AG09309 (cell line): ENCODE measurements at regions not wholly inside any gene's neighbourhood (a gene's known extent, or its start where the extent isn't known, plus 50 kb on each side); places are given as distances from the start of the nearest gene placed in this dataset.

ENCODE experiments used
- DNase-seq: peaks from one replicate; pipeline ENCODE4 v3.0.0-alpha.2; 2010; ENCODE audit warnings: low read depth
- H3K4me3 ChIP-seq: 2 replicates; pipeline ENCODE4 v1.5.1; 2011; ENCODE audit warnings: mild to moderate bottlenecking, low read depth, low read length, moderate library complexity; ENCODE audit not compliant: control insufficient read depth
- TF ChIP-seq, protein P1 (sequence below): IDR thresholded peaks from 2 replicates; pipeline ENCODE4 v1.5.1; 2011; ENCODE audit warnings: mild to moderate bottlenecking, low read depth, low read length, inconsistent platforms; ENCODE audit not compliant: insufficient read depth, control insufficient read depth; ENCODE audit errors: missing control alignments

DNA sequence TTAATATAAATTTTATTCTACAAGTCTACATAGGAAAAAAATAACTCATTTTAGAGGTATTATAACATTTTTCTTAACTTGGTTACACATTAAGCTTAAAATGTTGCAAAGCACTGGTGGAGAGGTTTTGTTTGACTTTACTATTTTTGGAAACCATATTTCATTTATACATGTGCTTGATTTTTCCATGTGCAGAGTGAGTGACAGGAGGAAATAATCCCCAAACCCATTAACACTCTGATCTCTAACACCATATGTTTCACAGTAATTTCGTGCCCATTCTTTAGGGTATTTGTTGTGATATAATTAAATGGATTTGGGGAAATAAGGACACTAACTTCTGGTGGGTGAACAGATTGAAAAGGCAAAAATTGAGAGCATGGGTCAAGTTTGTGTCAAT is 2124.4 kb upstream of the PCDH20 start:
- TF ChIP-seq, protein P1, sequence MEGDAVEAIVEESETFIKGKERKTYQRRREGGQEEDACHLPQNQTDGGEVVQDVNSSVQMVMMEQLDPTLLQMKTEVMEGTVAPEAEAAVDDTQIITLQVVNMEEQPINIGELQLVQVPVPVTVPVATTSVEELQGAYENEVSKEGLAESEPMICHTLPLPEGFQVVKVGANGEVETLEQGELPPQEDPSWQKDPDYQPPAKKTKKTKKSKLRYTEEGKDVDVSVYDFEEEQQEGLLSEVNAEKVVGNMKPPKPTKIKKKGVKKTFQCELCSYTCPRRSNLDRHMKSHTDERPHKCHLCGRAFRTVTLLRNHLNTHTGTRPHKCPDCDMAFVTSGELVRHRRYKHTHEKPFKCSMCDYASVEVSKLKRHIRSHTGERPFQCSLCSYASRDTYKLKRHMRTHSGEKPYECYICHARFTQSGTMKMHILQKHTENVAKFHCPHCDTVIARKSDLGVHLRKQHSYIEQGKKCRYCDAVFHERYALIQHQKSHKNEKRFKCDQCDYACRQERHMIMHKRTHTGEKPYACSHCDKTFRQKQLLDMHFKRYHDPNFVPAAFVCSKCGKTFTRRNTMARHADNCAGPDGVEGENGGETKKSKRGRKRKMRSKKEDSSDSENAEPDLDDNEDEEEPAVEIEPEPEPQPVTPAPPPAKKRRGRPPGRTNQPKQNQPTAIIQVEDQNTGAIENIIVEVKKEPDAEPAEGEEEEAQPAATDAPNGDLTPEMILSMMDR = no peak
- no peak for DNase-seq
- no peak overlapping the region for H3K4me3 ChIP-seq

DNA sequence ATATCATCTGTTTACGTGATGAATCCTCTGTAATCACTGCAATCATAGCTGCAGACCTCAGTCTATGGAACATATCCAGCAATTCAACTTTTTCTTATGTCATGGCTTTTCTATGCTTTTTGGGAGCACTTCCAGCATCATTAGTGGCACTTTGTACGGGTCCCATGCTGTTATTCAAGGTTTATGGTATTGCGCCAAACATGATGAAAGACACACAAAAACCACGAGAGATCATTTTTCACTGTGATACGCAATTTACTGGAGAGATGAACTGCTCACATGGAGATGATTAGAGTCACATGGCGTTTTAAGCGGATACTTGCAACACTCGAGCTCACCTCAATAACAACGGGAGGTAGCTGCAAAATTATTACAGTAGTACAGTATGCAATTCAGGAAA is 2101.7 kb upstream of the PCDH20 start:
- TF ChIP-seq, protein P1 = no peak
- no peak overlapping the region for H3K4me3 ChIP-seq
- DNase-seq = peak; percentile 29

DNA sequence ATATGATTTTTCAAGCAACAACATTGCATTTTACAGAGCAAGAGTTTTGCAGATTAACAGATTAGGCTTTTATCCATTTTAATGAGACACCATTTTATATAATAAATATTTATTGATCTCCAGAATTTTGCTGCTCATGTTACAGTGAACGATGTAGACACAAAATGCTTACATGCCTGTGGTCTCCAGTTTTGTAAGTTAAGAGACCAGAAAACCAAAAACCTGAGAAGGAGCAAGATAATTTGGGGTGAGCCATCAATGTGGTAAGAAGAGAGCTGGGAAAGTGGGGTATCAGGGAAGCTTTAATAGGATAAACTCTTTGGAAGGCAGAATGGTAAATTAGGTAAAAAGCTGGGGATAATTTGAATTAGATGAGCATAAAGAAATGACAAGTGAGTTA is 2100.5 kb upstream of the PCDH20 start:
- no peak overlapping the region for H3K4me3 ChIP-seq
- TF ChIP-seq, protein P1 = no peak
- DNase-seq = no peak

DNA sequence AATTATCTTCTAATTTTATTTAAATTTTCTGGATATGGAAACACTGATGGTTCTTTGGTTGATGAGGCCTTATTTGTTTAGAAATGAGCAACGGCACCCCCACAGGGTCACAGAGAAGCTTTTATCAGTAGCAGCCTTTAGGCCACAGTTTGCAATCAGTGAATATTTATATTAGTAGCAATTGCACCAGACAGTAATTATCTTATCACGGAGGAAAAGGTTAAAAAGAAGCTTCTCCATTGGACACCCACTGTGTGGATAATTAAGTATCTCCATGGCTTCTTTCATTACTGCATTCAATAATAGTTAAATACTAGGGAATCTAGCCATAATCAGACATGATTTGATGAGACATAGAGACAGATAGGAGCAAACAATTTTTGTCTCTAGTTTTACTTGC is 2099.2 kb upstream of the PCDH20 start:
- no peak for DNase-seq
- TF ChIP-seq, protein P1 = no peak
- H3K4me3 ChIP-seq = no peak overlapping the region

DNA sequence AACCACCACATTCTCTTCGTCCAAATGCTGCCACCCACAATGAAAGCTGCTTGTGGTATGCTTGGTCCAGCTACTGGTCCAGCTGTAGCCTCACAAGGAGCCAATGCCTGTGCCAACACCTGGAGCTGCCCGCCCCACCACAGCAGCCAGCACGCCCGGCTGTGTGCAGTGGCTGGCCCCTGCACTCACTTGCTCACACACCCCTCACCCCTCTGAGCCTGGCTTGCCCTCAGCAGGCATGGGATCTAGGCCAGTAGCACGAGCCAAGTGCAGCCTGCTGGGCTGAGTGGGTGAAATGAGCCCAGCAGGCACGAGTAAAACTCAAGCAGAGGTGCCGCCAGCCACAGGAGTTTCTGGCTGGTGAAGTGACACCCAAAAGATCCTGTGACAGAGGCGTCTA is 2096.4 kb upstream of the PCDH20 start:
- TF ChIP-seq, protein P1 = no peak
- no peak for DNase-seq

DNA sequence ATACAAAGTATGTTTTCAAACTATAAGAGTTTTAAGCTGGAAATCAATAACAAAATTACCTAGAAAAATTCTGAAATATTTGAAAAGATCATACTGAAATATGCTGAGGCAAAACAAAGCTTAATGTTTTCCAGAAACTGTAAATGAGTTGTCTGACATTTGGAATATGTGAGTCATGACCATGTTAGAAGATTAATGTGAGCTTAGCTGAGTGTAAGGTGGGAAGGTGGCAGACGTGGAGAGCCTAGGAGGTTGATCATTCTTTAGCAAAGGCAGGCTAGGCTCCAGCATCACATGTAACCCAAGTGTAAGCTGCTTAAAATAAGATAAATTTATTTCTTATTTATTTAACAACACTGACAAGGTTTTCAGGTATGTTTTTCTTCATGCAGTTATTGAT is 2086.1 kb upstream of the PCDH20 start:
- no peak for DNase-seq
- TF ChIP-seq, protein P1 = no peak
- H3K4me3 ChIP-seq = no peak overlapping the region

More for the DNA sequence above, 2096.4 kb upstream of the PCDH20 start:
- no peak overlapping the region for H3K4me3 ChIP-seq

DNA sequence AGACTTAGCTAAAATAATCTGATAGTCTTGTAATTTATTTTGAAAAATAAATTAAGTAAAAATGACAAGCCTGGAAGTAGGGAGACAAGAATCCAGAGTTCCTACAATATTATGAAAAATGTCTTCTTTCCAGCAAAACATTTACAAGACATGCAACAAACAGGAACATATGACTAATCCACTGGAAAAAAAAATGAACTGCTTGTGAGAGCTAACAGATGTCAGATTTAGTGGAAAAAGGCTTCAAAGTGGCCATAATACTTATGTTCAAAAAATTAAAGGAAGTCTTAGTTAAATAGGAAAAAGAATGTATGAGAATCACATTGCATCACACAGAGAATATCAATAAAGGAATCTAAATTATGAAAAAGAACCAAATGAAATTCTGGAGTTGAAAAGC is 2082.0 kb upstream of the PCDH20 start:
- no peak overlapping the region for H3K4me3 ChIP-seq
- TF ChIP-seq, protein P1 = no peak
- DNase-seq = no peak
